ENCODE measurements at regions not wholly inside any gene's neighbourhood (a gene's known extent, or its start where the extent isn't known, plus 50 kb on each side); places are given as distances from the start of the nearest gene placed in this dataset.

DNA sequence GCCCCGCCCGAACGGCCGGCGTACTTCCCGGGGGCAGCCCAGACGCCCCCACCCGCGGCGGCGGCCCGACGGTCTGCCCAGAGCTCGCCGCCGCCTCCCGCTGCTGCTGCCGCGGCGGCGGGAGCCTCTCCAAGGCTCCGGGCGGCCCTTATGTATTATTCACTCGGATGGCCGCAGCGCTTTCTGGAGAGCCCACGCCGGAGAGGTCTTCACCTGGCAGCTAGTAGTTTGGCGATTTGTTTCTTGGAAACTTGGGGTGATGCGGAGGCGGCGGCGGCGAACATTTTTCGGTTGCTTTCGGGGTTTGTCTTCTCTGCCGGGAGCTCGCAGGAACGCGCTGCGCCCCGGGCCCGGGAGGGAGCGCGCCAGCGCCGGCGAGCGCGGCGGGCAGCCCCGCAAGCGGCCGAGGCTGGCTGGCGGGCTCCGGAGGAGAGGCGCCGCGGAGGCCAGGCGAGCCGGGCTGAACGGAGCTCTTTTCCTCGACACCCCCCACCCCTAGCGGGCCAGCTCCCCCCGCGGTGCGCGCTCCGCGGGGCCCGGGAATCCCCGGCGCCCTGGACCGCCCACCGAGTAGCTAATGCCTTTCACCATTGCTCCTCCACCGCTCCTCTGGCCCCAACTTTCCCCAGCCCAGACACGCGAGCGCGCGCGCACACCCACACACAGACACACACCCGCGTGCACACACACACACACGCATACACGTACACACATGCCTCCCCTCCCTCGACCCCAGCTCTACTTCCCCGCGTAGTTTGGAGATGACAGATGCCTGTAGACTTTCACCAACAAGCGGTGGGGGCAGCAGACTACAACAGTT, 113.5 kb downstream of the DHX15 start (continued):
- TF ChIP-seq GTF2F1 (IDR thresholded peaks at IDR 0.05; ENCODE audit: borderline replicate concordance, low read depth, low read length): no peak
- TF ChIP-seq, protein P1, sequence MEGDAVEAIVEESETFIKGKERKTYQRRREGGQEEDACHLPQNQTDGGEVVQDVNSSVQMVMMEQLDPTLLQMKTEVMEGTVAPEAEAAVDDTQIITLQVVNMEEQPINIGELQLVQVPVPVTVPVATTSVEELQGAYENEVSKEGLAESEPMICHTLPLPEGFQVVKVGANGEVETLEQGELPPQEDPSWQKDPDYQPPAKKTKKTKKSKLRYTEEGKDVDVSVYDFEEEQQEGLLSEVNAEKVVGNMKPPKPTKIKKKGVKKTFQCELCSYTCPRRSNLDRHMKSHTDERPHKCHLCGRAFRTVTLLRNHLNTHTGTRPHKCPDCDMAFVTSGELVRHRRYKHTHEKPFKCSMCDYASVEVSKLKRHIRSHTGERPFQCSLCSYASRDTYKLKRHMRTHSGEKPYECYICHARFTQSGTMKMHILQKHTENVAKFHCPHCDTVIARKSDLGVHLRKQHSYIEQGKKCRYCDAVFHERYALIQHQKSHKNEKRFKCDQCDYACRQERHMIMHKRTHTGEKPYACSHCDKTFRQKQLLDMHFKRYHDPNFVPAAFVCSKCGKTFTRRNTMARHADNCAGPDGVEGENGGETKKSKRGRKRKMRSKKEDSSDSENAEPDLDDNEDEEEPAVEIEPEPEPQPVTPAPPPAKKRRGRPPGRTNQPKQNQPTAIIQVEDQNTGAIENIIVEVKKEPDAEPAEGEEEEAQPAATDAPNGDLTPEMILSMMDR (IDR thresholded peaks at IDR 0.05; ENCODE audit: control extremely low read depth in 1 of 3, insufficient read depth in 1 of 3, low read depth in 1 of 3, low read length in 3 of 3): peak in 2 of 3 experiments; percentile 7 to 22; a peak in 1 of 4 replicates
- TF ChIP-seq KDM4A (IDR thresholded peaks at IDR 0.05; ENCODE audit: low read depth, low read length, severe bottlenecking): no peak
- peak; percentile 19 for TF ChIP-seq RNF2 (IDR thresholded peaks at IDR 0.05; ENCODE audit: borderline replicate concordance, low read depth, low read length, missing control alignments, poor library complexity, severe bottlenecking)
- peak; percentile 38 to 52; a peak in 1 of 4 replicates for TF ChIP-seq HDAC2 (IDR thresholded peaks at IDR 0.05; ENCODE audit: borderline replicate concordance in 1 of 2, low read depth in 2 of 2, low read length in 2 of 2)
- TF ChIP-seq CBX8 (IDR thresholded peaks at IDR 0.05; ENCODE audit: borderline replicate concordance, low read depth, low read length): no peak
- TF ChIP-seq KDM1A (IDR thresholded peaks at IDR 0.05; ENCODE audit: borderline replicate concordance, low read length): no peak
- no peak for TF ChIP-seq SP1 (IDR thresholded peaks at IDR 0.05; ENCODE audit: low read depth, low read length)
- TF ChIP-seq TCF12 (IDR thresholded peaks at IDR 0.05; ENCODE audit: low read depth, low read length): no peak
- no peak for TF ChIP-seq CHD2 (IDR thresholded peaks at IDR 0.05; ENCODE audit: low read length)
- TF ChIP-seq NANOG (IDR thresholded peaks at IDR 0.05; ENCODE audit: insufficient read depth, low read depth, low read length, poor library complexity, severe bottlenecking): no peak
- no peak for TF ChIP-seq SIRT6 (IDR thresholded peaks at IDR 0.05; ENCODE audit: low read length)
- TF ChIP-seq SIX5 (IDR thresholded peaks at IDR 0.05; ENCODE audit: low read depth, low read length): no peak
- no peak for TF ChIP-seq RAD21 (IDR thresholded peaks at IDR 0.05 in 1 of 2, conservative IDR thresholded peaks at IDR 0.05 in 1 of 2; ENCODE audit: low read depth in 2 of 2, low read length in 2 of 2)
- TF ChIP-seq PHF8 (conservative IDR thresholded peaks at IDR 0.05; ENCODE audit: low read depth, low read length): no peak; the same call in 1 of the 2 replicates
- TF ChIP-seq POU5F1 (IDR thresholded peaks at IDR 0.05; ENCODE audit: low read depth, low read length): no peak
- TF ChIP-seq MAFK (IDR thresholded peaks at IDR 0.05; ENCODE audit: low read depth, low read length): no peak
- no peak for TF ChIP-seq KDM5A (IDR thresholded peaks at IDR 0.05; ENCODE audit: low read length)
- TF ChIP-seq BACH1 (IDR thresholded peaks at IDR 0.05; ENCODE audit: low read length): peak; percentile 68; the same call in 1 of the 2 replicates
- no peak for TF ChIP-seq JUN (IDR thresholded peaks at IDR 0.05; ENCODE audit: low read depth, low read length)
- TF ChIP-seq SUZ12 (IDR thresholded peaks at IDR 0.05; ENCODE audit: low read length): no peak
